ENCODE measurements at regions not wholly inside any gene's neighbourhood (a gene's known extent, or its start where the extent isn't known, plus 50 kb on each side); places are given as distances from the start of the nearest gene placed in this dataset.

DNA sequence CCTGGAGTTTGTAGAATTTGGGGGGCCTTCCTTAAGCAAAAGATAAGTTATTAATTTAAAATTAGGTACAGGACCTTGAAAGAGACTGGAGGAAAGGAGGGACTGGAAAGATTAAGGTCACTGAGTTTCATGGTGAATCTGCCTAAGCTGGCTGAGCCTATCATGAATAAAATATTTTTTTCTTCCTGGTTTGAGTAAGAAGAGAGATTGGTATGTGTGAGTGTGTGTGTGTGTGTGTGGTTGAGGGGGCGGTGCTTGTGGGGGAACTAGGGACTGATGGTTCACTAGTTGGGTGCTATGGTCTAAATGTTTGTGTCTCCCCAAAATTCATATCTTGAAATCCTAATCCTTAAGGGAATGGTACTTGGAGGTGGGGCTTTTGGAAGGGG is 142.5 kb upstream of the PRKCQ start:
- no peak overlapping the region for H3K4me3 ChIP-seq
- POLR2A ChIA-PET = no interaction called here
- FAIRE-seq = no peak
- 0% methylated on average over 1 of the region's 1 CpG for WGBS (ENCODE audit: insufficient coverage, low coverage, missing lambda C conversion rate)
- H3K36me3 ChIP-seq (ENCODE audit: control insufficient read depth, insufficient read depth, low read length) = no peaks in the 10 kb centered on the region
- H3K4me1 ChIP-seq (replicated peaks in 1 of 2; ENCODE audit: control insufficient read depth in 2 of 2, insufficient read depth in 2 of 2, low read length in 2 of 2) = no peaks in the 10 kb centered on the region
- no peaks in the 10 kb centered on the region for H4K20me1 ChIP-seq (replicated peaks; ENCODE audit: control insufficient read depth, insufficient read depth, low read length)
- no peak overlapping the region for H3K9ac ChIP-seq (ENCODE audit: insufficient read depth in 1 of 2, low read depth in 2 of 2, low read length in 2 of 2)
- H3K9me1 ChIP-seq (ENCODE audit: control insufficient read depth, insufficient read depth, low read length) = no peaks in the 10 kb centered on the region
- intact Hi-C loops (cut with micrococcal nuclease) = no loop called here
- no peak overlapping the region for H2AFZ ChIP-seq (ENCODE audit: low read depth, low read length)
- no TSS peak for BruUV-seq (replicated peaks)
- ATAC-seq = no peak
- in situ Hi-C loops (cut with MboI) = no loop called here
- H3K27me3 ChIP-seq (ENCODE audit: control insufficient read depth in 2 of 2, insufficient read depth in 2 of 2, low read length in 2 of 2) = peaks cover 3 to 11% of the 10 kb centered on the region in 2 experiments; a peak in 1 of 5 replicates
- TF ChIP-seq, protein P1, sequence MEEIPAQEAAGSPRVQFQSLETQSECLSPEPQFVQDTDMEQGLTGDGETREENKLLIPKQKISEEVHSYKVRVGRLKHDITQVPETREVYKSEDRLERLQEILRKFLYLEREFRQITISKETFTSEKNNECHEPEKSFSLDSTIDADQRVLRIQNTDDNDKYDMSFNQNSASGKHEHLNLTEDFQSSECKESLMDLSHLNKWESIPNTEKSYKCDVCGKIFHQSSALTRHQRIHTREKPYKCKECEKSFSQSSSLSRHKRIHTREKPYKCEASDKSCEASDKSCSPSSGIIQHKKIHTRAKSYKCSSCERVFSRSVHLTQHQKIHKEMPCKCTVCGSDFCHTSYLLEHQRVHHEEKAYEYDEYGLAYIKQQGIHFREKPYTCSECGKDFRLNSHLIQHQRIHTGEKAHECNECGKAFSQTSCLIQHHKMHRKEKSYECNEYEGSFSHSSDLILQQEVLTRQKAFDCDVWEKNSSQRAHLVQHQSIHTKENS (CRISPR knock-in tag; IDR thresholded peaks at IDR 0.05) = no peak
- TF ChIP-seq ZNF431 (CRISPR knock-in tag; IDR thresholded peaks at IDR 0.05) = no peak
- H3K4me2 ChIP-seq (ENCODE audit: insufficient read depth, low read length) = no peak overlapping the region
- DNase-seq (ENCODE audit: extremely low read depth in 1 of 4, low spot score in 3 of 4) = no peak
- H3K9me3 ChIP-seq (replicated peaks; ENCODE audit: control insufficient read depth, insufficient read depth, low read depth, low read length) = no peaks in the 10 kb centered on the region
- CTCF ChIA-PET (ENCODE audit: low intra/inter-chr PET ratio) = interaction anchor here (0.5 kb wide), 1 partner anchor 618 kb away, joined by 3 read pairs; no protein-coding TSS in a partner anchor
- no peak overlapping the region for H3K27ac ChIP-seq (ENCODE audit: extremely low read depth, low read depth, low read length)
- H3K79me2 ChIP-seq (ENCODE audit: control insufficient read depth, insufficient read depth, low read length) = no peaks in the 10 kb centered on the region

DNA sequence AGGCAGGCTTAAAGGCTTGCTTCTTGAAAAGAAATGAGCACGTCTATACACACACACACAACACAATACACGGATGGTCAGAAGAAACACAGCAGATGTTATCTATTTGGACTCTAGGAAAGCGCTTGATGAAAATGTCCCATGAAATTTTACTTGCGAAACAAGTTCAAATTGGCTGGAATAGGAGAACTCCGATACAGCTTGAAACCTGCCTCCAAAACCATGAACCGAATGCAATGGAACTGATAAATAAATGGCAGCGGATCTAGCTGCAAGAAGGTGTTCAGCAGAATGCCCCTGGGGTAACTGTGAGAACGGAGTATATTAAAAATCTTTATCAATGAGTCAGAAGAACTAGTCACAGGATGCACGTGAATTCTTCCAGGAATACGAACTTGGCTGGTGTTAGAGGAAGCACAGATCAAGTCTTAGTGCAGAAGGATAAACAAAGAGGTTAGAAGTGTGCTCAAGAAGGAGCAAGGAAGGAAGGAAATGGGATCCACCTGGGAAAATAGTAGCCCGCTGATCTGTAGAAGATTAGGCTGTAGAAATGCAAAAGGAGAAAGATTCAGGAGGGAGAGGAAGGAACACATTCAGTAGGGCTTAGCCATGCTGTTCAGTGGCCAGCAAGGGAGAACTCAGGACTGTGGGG is 142.0 kb upstream of the PRKCQ start:
- Histone ChIP-seq H3K4me1 (replicated peaks in 1 of 2; ENCODE audit: control insufficient read depth in 2 of 2, insufficient read depth in 2 of 2, low read length in 2 of 2) (no peaks in the 10 kb centered on the region), H3K4me2 (ENCODE audit: insufficient read depth, low read length) (no peak overlapping the region), H3K4me3 (no peak overlapping the region), H3K27me3 (ENCODE audit: control insufficient read depth in 2 of 2, insufficient read depth in 2 of 2, low read length in 2 of 2) (peaks cover 3 to 11% of the 10 kb centered on the region in 2 experiments; a peak in 1 of 5 replicates), H3K9me3 (replicated peaks; ENCODE audit: control insufficient read depth, insufficient read depth, low read depth, low read length) (no peaks in the 10 kb centered on the region), H3K27ac (ENCODE audit: extremely low read depth, low read depth, low read length) (no peak overlapping the region), H3K9me1 (ENCODE audit: control insufficient read depth, insufficient read depth, low read length) (no peaks in the 10 kb centered on the region), H4K20me1 (replicated peaks; ENCODE audit: control insufficient read depth, insufficient read depth, low read length) (no peaks in the 10 kb centered on the region), H2AFZ (ENCODE audit: low read depth, low read length) (no peak overlapping the region), H3K79me2 (ENCODE audit: control insufficient read depth, insufficient read depth, low read length) (no peaks in the 10 kb centered on the region), H3K36me3 (ENCODE audit: control insufficient read depth, insufficient read depth, low read length) (no peaks in the 10 kb centered on the region), H3K9ac (ENCODE audit: insufficient read depth in 1 of 2, low read depth in 2 of 2, low read length in 2 of 2) (no peak overlapping the region)
- no peak for DNase-seq (ENCODE audit: extremely low read depth in 1 of 4, low spot score in 3 of 4)
- FAIRE-seq = no peak
- no peak for ATAC-seq
- ChIA-PET POLR2A (no interaction called here), CTCF (ENCODE audit: low intra/inter-chr PET ratio) (interaction anchor here (0.5 kb wide), 1 partner anchor 618 kb away, joined by 3 read pairs; no protein-coding TSS in a partner anchor)
- in situ Hi-C loops (cut with MboI) = no loop called here
- BruUV-seq (replicated peaks) = no TSS peak
- 5% methylated on average over 11 of the region's 11 CpGs for WGBS (ENCODE audit: insufficient coverage, low coverage, missing lambda C conversion rate)
- intact Hi-C loops (cut with micrococcal nuclease) = no loop called here
- TF ChIP-seq ZNF384 (IDR thresholded peaks at IDR 0.05; ENCODE audit: low read depth, low read length) = no peak
- TF ChIP-seq NR1H2 (CRISPR knock-in tag; IDR thresholded peaks at IDR 0.05) = no peak
- no peak for TF ChIP-seq GTF2A2 (tag; IDR thresholded peaks at IDR 0.05)
- TF ChIP-seq ELF4 (CRISPR knock-in tag; IDR thresholded peaks at IDR 0.05) = no peak
- no peak for TF ChIP-seq ZKSCAN8 (CRISPR knock-in tag; IDR thresholded peaks at IDR 0.05)
- no peak for TF ChIP-seq POLR3G (IDR thresholded peaks at IDR 0.05; ENCODE audit: extremely low read depth, insufficient read length, insufficient replicate concordance)
- no peak for TF ChIP-seq ZNF780A (CRISPR knock-in tag; IDR thresholded peaks at IDR 0.05)
- no peak for TF ChIP-seq DIDO1 (tag; IDR thresholded peaks at IDR 0.05; ENCODE audit: low read depth)
- TF ChIP-seq ILF3 (IDR thresholded peaks at IDR 0.05; ENCODE audit: borderline replicate concordance) = no peak
- TF ChIP-seq, protein P2, sequence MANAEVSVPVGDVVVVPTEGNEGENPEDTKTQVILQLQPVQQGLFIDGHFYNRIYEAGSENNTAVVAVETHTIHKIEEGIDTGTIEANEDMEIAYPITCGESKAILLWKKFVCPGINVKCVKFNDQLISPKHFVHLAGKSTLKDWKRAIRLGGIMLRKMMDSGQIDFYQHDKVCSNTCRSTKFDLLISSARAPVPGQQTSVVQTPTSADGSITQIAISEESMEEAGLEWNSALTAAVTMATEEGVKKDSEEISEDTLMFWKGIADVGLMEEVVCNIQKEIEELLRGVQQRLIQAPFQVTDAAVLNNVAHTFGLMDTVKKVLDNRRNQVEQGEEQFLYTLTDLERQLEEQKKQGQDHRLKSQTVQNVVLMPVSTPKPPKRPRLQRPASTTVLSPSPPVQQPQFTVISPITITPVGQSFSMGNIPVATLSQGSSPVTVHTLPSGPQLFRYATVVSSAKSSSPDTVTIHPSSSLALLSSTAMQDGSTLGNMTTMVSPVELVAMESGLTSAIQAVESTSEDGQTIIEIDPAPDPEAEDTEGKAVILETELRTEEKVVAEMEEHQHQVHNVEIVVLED (CRISPR knock-in tag; IDR thresholded peaks at IDR 0.05) = no peak
- no peak for TF ChIP-seq PML (IDR thresholded peaks at IDR 0.05; ENCODE audit: low read length)
- TF ChIP-seq RBM22 (IDR thresholded peaks at IDR 0.05; ENCODE audit: low read depth, low read length, poor library complexity, severe bottlenecking) = no peak
- no peak for TF ChIP-seq ZNF507 (tag; conservative IDR thresholded peaks at IDR 0.05)
